BE2C (cell line): ENCODE measurements at regions not wholly inside any gene's neighbourhood (a gene's known extent, or its start where the extent isn't known, plus 50 kb on each side); places are given as distances from the start of the nearest gene placed in this dataset.

Source experiments
- DNase-seq: peaks from one replicate; pipeline ENCODE4 v3.0.0-alpha.2; 2020
- H3K27me3 ChIP-seq: fragments of 250-450 bp; sonication (Bioruptor Pico); 2 replicates; pipeline ENCODE4 v1.5.1; 2020; ENCODE audit warnings: mild to moderate bottlenecking
- H3K36me3 ChIP-seq: fragments of 250-450 bp; sonication (Bioruptor Pico); 2 replicates; pipeline ENCODE4 v1.5.1; 2020; ENCODE audit warnings: mild to moderate bottlenecking
- H3K4me1 ChIP-seq: fragments of 250-450 bp; sonication (Bioruptor Pico); 2 replicates; pipeline ENCODE4 v1.5.1; 2020
- H3K4me3 ChIP-seq: 2 replicates; pipeline ENCODE4 v1.5.1; 2011; ENCODE audit warnings: low read depth, low read length
- H3K9me3 ChIP-seq: fragments of 250-450 bp; sonication (Bioruptor Pico); 2 replicates; pipeline ENCODE4 v1.5.1; 2020
- TF ChIP-seq, protein P1 (sequence below): IDR thresholded peaks from 2 replicates; pipeline ENCODE4 v1.5.1; 2012; ENCODE audit warnings: mild to moderate bottlenecking, low read depth, low read length

GRCh38 chr13:73857106-73857505, 277.1 kb downstream of the KLF12 start:
- DNase-seq, result no peak
- peaks cover under 1% of the 10 kb centered on the region for H3K4me1 ChIP-seq
- no peaks in the 10 kb centered on the region for H3K27me3 ChIP-seq

GRCh38 chr13:73851104-73851503, 283.1 kb downstream of the KLF12 start:
- Histone ChIP-seq H3K27me3 (no peaks in the 10 kb centered on the region), H3K9me3 (no peaks in the 10 kb centered on the region), H3K4me3 (no peak overlapping the region), H3K36me3 (no peaks in the 10 kb centered on the region), H3K4me1 (no peaks in the 10 kb centered on the region; the same call in 1 of the 2 replicates)
- DNase-seq, result no peak
- TF ChIP-seq, protein P1, sequence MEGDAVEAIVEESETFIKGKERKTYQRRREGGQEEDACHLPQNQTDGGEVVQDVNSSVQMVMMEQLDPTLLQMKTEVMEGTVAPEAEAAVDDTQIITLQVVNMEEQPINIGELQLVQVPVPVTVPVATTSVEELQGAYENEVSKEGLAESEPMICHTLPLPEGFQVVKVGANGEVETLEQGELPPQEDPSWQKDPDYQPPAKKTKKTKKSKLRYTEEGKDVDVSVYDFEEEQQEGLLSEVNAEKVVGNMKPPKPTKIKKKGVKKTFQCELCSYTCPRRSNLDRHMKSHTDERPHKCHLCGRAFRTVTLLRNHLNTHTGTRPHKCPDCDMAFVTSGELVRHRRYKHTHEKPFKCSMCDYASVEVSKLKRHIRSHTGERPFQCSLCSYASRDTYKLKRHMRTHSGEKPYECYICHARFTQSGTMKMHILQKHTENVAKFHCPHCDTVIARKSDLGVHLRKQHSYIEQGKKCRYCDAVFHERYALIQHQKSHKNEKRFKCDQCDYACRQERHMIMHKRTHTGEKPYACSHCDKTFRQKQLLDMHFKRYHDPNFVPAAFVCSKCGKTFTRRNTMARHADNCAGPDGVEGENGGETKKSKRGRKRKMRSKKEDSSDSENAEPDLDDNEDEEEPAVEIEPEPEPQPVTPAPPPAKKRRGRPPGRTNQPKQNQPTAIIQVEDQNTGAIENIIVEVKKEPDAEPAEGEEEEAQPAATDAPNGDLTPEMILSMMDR, result no peak

More at GRCh38 chr13:73857106-73857505, 277.1 kb downstream of the KLF12 start:
- Histone ChIP-seq H3K4me3 (no peak overlapping the region), H3K36me3 (no peaks in the 10 kb centered on the region), H3K9me3 (no peaks in the 10 kb centered on the region)
- TF ChIP-seq, protein P1, result no peak

DNA sequence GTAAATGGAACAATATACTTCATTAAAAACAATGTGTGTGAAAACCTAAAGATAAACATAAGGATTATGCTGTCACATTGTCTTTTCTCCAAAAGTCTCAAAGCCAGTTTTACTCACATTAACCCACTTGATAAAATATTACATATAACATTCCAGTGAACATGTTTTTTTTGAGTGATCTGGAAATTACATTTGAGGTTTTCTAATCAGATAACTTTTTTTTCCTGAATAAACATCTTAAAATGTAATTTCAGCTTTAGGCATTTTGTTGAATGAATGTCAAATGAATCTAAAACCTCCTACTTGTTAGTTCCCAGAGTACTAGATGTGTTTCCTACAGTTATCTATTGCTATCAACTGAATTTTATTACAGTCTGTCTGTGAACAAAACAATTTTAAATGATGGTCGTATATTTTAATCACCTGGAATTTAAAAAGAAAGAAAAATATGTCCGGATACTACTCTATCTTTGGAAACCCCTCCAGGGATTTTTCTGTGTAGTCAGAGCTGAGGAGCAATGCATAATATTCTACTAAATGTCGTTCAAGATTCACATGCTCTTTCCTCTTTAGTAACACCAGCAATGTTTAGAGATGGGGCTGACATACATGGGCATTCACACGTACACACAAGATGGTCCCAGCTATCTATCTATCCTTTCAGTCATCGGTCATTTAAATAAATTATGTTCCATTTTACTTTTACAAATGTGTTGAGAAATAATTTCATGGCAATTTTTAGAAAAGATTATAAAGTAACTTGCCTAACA, 283.9 kb downstream of the KLF12 start:
- Histone ChIP-seq H3K27me3 (no peaks in the 10 kb centered on the region), H3K36me3 (no peaks in the 10 kb centered on the region), H3K9me3 (no peaks in the 10 kb centered on the region), H3K4me3 (no peak overlapping the region), H3K4me1 (no peaks in the 10 kb centered on the region; the same call in 1 of the 2 replicates)
- TF ChIP-seq, protein P1, result no peak
- DNase-seq, result no peak

DNA sequence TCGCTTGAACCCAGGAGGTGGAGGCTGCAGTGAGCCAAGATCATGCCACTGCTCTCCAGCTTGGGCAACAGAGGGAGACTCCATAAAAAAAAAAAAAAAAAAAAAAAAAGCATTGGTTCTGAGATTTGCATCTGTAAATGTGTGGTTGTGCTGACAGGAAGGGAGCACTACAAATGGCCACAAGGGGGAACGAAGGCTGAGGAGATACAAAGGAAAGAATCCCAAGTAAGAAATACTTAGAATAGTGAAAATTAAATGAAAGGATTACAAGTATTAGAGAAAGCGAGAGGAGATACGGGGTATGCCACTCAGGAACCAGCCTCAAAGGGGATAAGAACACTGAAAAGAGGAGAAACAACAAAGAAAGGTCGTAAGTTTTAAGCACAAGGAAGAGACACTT, 284.9 kb downstream of the KLF12 start:
- H3K36me3 ChIP-seq, result no peaks in the 10 kb centered on the region
- no peaks in the 10 kb centered on the region; the same call in 1 of the 2 replicates for H3K4me1 ChIP-seq
- no peaks in the 10 kb centered on the region for H3K9me3 ChIP-seq
- TF ChIP-seq, protein P1, result peak; percentile 68
- no peak overlapping the region for H3K4me3 ChIP-seq
- DNase-seq, result peak; percentile 46
- no peaks in the 10 kb centered on the region for H3K27me3 ChIP-seq

DNA sequence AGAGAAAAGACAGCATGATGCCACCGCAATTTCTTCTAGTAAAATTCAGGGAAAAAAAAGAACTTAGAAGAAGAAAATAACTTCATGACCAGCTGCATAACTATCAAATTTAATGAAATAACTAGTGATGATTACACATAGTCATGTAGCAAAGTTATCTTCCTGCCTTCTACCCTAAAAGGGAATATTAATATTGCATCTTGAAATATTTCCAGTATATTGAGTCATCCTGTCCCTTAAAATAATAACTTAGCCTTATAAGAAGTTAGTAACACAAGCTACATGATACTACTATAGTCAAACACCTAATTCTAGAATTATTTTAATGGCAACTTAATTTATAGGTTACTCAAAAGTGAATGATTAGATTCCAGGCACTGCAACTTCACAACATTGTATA, 289.2 kb downstream of the KLF12 start:
- H3K27me3 ChIP-seq, result no peaks in the 10 kb centered on the region
- H3K4me3 ChIP-seq, result no peak overlapping the region
- no peaks in the 10 kb centered on the region; the same call in 1 of the 2 replicates for H3K4me1 ChIP-seq
- TF ChIP-seq, protein P1, result no peak
- H3K36me3 ChIP-seq, result no peaks in the 10 kb centered on the region
- DNase-seq, result no peak
- no peaks in the 10 kb centered on the region for H3K9me3 ChIP-seq

GRCh38 chr13:73842626-73843025, 291.6 kb downstream of the KLF12 start:
- Histone ChIP-seq H3K4me3 (no peak overlapping the region), H3K36me3 (no peaks in the 10 kb centered on the region), H3K4me1 (peaks cover 3% of the 10 kb centered on the region; the same call in 1 of the 2 replicates), H3K9me3 (no peaks in the 10 kb centered on the region), H3K27me3 (no peaks in the 10 kb centered on the region)
- DNase-seq, result no peak
- TF ChIP-seq, protein P1, result no peak
